ENCODE measurements at regions not wholly inside any gene's neighbourhood (a gene's known extent, or its start where the extent isn't known, plus 50 kb on each side); places are given as distances from the start of the nearest gene placed in this dataset.

GRCh38 chr2:4265936-4266335 is 562.6 kb downstream of the DCDC2C start:
- no peak for DNase-seq

- no peak for DNase-seq
Observed at GRCh38 chr2:4269885-4270284, 566.5 kb downstream of the DCDC2C start.

- DNase-seq, result no peak
Observed at GRCh38 chr2:4272261-4272858, 569.0 kb downstream of the DCDC2C start.

- no peak for DNase-seq
Observed at GRCh38 chr2:4278392-4278791, 575.0 kb downstream of the DCDC2C start.

- DNase-seq, result no peak
Observed at GRCh38 chr2:4279431-4279830, 576.1 kb downstream of the DCDC2C start.

GRCh38 chr2:4291430-4291829 is 588.1 kb downstream of the DCDC2C start:
- DNase-seq, result no peak

GRCh38 chr2:4295680-4296079 is 592.3 kb downstream of the DCDC2C start:
- no peak for DNase-seq

- no peak for DNase-seq
Observed at GRCh38 chr2:4300616-4301015, 597.2 kb downstream of the DCDC2C start.

- DNase-seq, result no peak
Observed at GRCh38 chr2:4324531-4324930, 621.2 kb downstream of the DCDC2C start.

- no peak for DNase-seq
Observed at GRCh38 chr2:4336864-4337263, 633.5 kb downstream of the DCDC2C start.

- no peak for DNase-seq
Observed at GRCh38 chr2:4338345-4338744, 635.0 kb downstream of the DCDC2C start.

GRCh38 chr2:4340536-4340935 is 637.2 kb downstream of the DCDC2C start:
- DNase-seq, result no peak

- no peak for DNase-seq
Observed at GRCh38 chr2:4346628-4347027, 643.3 kb downstream of the DCDC2C start.

GRCh38 chr2:4353668-4354067 is 650.3 kb downstream of the DCDC2C start:
- no peak for DNase-seq

- no peak for DNase-seq
Observed at GRCh38 chr2:4354164-4354563, 650.8 kb downstream of the DCDC2C start.

- DNase-seq, result no peak
Observed at GRCh38 chr2:4354678-4355077, 651.3 kb downstream of the DCDC2C start.

GRCh38 chr2:4356109-4356508 is 652.7 kb downstream of the DCDC2C start:
- DNase-seq, result no peak

- no peak for DNase-seq
Observed at GRCh38 chr2:4356541-4356940, 653.2 kb downstream of the DCDC2C start.

- no peak for DNase-seq
Observed at GRCh38 chr2:4357121-4357520, 653.7 kb downstream of the DCDC2C start.

GRCh38 chr2:4358837-4359236 is 655.5 kb downstream of the DCDC2C start:
- no peak for DNase-seq

- DNase-seq, result no peak
Observed at GRCh38 chr2:4368907-4369306, 665.5 kb downstream of the DCDC2C start.

GRCh38 chr2:4369826-4370419 is 666.5 kb downstream of the DCDC2C start:
- no peak for DNase-seq

- DNase-seq, result no peak
Observed at GRCh38 chr2:4370422-4371090, 667.2 kb downstream of the DCDC2C start.

GRCh38 chr2:4381049-4381448 is 677.7 kb downstream of the DCDC2C start:
- no peak for DNase-seq

GRCh38 chr2:4381773-4382172 is 678.4 kb downstream of the DCDC2C start:
- no peak for DNase-seq
